ENCODE measurements at regions not wholly inside any gene's neighbourhood (a gene's known extent, or its start where the extent isn't known, plus 50 kb on each side); places are given as distances from the start of the nearest gene placed in this dataset.

GRCh38 chr2:181836583-181836982 lies 54.9 kb upstream of the ITPRID2 start:
- no peak overlapping the region for H3K4me3 ChIP-seq (ENCODE audit: low read depth, low read length)
- TF ChIP-seq, protein P1, sequence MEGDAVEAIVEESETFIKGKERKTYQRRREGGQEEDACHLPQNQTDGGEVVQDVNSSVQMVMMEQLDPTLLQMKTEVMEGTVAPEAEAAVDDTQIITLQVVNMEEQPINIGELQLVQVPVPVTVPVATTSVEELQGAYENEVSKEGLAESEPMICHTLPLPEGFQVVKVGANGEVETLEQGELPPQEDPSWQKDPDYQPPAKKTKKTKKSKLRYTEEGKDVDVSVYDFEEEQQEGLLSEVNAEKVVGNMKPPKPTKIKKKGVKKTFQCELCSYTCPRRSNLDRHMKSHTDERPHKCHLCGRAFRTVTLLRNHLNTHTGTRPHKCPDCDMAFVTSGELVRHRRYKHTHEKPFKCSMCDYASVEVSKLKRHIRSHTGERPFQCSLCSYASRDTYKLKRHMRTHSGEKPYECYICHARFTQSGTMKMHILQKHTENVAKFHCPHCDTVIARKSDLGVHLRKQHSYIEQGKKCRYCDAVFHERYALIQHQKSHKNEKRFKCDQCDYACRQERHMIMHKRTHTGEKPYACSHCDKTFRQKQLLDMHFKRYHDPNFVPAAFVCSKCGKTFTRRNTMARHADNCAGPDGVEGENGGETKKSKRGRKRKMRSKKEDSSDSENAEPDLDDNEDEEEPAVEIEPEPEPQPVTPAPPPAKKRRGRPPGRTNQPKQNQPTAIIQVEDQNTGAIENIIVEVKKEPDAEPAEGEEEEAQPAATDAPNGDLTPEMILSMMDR (IDR thresholded peaks at IDR 0.05; ENCODE audit: low read depth, low read length, missing control alignments) = no peak
- in situ Hi-C loops (cut with HindIII; ENCODE audit: low sequenced_read_pairs) = no loop called here
- DNase-seq (ENCODE audit: low read depth) = no peak

GRCh38 chr2:181837563-181837962 lies 54.0 kb upstream of the ITPRID2 start:
- H3K4me3 ChIP-seq (ENCODE audit: low read depth, low read length) = no peak overlapping the region
- in situ Hi-C loops (cut with HindIII; ENCODE audit: low sequenced_read_pairs) = no loop called here
- TF ChIP-seq, protein P1 (IDR thresholded peaks at IDR 0.05; ENCODE audit: low read depth, low read length, missing control alignments) = no peak
- DNase-seq (ENCODE audit: low read depth) = no peak

- in situ Hi-C loops (cut with HindIII; ENCODE audit: low sequenced_read_pairs) = no loop called here
- H3K4me3 ChIP-seq (ENCODE audit: low read depth, low read length) = no peak overlapping the region
- no peak for DNase-seq (ENCODE audit: low read depth)
- TF ChIP-seq, protein P1 (IDR thresholded peaks at IDR 0.05; ENCODE audit: low read depth, low read length, missing control alignments) = no peak
Measured at GRCh38 chr2:181839811-181840210, 51.7 kb upstream of the ITPRID2 start.

GRCh38 chr2:181841079-181841478 lies 50.5 kb upstream of the ITPRID2 start:
- no peak for DNase-seq (ENCODE audit: low read depth)
- in situ Hi-C loops (cut with HindIII; ENCODE audit: low sequenced_read_pairs) = no loop called here
- TF ChIP-seq, protein P1 (IDR thresholded peaks at IDR 0.05; ENCODE audit: low read depth, low read length, missing control alignments) = no peak

More at GRCh38 chr2:181841079-181841478, 50.5 kb upstream of the ITPRID2 start:
- no peak overlapping the region for H3K4me3 ChIP-seq (ENCODE audit: low read depth, low read length)
